Effector memory CD8-positive, alpha-beta T cell (primary cell): ENCODE measurements at regions not wholly inside any gene's neighbourhood (a gene's known extent, or its start where the extent isn't known, plus 50 kb on each side); places are given as distances from the start of the nearest gene placed in this dataset.
A peak's percentile ranks its signal among the peaks of the same experiment; 100 is the strongest.
"Not testable (repeated sequence)": the region's sequence is repeated elsewhere in the genome, so short reads cannot be mapped to it uniquely, and the experiment has no call there.

Source experiments
- ATAC-seq: fragments of 150-1000 bp; cut with Tn5 transposase; replicated peaks from 2 replicates; pipeline ENCODE4 v1.10.0; 2021; ENCODE audit warnings: mild to moderate bottlenecking, moderate library complexity
- DNase-seq, 3 experiments: peaks; one replicate each; pipeline ENCODE4 v3.0.0; 2021
- H3K27ac Mint-ChIP-seq, 2 donors: one replicate each; pipeline ENCODE4 v1.8.0; 2022; ENCODE audit warnings: mild to moderate bottlenecking in 2 of 2, mixed read lengths in 2 of 2, moderate library complexity in 2 of 2
- H3K27me3 Mint-ChIP-seq, 2 donors: one replicate each; pipeline ENCODE4 v1.8.0; 2022; ENCODE audit warnings: mixed read lengths in 2 of 2
- H3K36me3 Mint-ChIP-seq: one replicate; pipeline ENCODE4 v1.8.0; 2022; ENCODE audit warnings: mild to moderate bottlenecking, moderate library complexity, mixed read lengths; ENCODE audit not compliant: insufficient read depth
- H3K4me1 Mint-ChIP-seq, 2 donors: one replicate each; pipeline ENCODE4 v1.8.0; 2022; ENCODE audit warnings: low read depth in 2 of 2, mixed read lengths in 2 of 2
- H3K4me3 Mint-ChIP-seq, 2 donors: one replicate each; pipeline ENCODE4 v1.8.0; 2022; ENCODE audit warnings: mild to moderate bottlenecking in 2 of 2, mixed read lengths in 2 of 2, moderate library complexity in 2 of 2
- H3K9me3 Mint-ChIP-seq, 2 donors: one replicate each; pipeline ENCODE4 v1.8.0; 2022; ENCODE audit warnings: mixed read lengths in 2 of 2

DNA sequence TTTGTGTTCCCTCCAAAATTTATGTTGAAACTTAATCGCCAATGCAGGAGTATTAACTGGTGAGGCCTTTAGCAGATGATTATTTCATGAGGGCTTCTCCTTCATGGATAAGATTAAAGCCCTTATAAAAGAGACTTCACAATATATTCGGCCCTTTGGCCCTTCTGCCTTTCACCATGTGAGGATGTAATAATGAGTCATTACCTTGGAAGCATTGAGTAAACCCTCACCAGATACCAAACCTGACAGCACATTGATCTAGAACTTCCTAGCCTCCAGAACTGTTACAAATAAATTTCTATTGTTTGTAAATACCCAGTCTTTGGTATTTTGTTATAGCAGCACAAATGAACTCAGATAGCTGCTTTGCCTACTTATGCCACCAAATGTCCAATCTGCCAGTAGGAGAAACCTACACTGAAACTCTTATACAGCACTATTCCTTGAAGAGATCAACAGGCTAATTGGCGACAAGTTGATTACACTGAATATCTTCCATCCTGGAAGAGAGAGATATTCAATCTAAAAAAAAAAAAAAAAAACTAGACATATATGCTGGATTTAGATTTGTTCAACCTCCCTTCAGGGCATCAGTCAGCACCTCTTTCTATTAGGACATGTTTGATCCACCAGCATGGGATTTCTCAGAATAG, 125.9 kb upstream of the COL5A2 start:
- Mint-ChIP-seq H3K9me3 (peaks cover 0 to 4% of the 10 kb centered on the region in 2 donors), H3K36me3 (no peaks in the 10 kb centered on the region), H3K4me1 (peaks cover 18 to 22% of the 10 kb centered on the region in 2 donors), H3K27ac (no peak overlapping the region), H3K27me3 (no peaks in the 10 kb centered on the region), H3K4me3 (no peak overlapping the region)
- ATAC-seq (no peak), DNase-seq (no peak)

DNA sequence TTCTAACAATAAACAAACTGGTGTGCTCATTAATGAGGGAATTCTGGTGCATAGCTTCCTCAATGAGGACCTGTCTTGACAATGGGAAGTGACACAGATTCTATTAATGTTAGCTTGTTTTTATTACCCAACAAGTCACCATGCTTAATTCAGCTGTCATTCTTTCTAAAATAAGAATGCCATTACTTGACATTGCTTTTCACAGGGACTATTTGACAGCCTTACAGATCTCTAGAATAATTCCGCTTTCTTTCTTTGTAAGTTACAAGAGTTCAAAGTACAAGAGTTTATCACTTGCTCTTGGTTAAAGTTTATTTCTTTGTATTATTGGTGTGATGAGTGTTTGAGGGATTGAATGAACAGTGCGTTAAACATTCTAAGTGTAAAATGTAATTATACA, 127.0 kb upstream of the COL5A2 start:
- Mint-ChIP-seq H3K4me1 (peaks cover 11 to 18% of the 10 kb centered on the region in 2 donors), H3K27ac (no peak overlapping the region), H3K4me3 (no peak overlapping the region), H3K9me3 (peaks cover 0 to 4% of the 10 kb centered on the region in 2 donors), H3K27me3 (no peaks in the 10 kb centered on the region), H3K36me3 (no peaks in the 10 kb centered on the region)
- no peak for DNase-seq
- no peak for ATAC-seq

DNA sequence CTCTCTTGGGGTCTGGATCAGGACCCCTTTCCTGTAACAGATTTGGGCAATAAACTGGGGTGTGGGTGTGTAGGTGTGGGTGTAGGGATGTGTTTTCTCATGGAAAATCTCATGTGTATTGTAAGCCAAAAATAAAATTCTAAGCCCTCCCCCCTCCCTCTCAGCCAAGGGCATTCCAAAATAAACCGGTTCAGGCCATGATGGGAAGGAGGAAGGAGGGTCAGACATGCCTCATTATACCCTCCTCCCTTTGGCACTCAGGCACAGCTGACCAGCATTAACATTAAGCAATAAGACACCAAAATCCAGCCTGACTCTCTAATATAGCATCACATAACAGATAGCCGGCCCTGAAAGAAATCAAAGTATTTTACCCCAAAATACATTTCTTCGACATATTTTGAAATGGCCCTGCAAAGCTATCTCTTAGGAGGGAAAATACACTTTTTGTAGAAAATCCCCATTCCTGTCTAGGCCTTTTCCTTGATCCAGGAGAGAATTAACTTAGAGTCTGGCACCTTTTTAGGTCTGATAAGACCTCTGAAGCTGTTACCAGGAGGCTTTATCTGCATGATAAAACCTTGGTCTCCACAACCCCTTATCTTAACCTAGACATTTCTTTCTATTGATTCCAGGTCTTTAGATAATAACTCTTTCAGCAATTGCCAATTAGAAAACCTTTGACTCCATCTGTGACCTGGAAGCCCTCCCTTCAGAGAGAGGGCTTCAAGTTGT, 128.7 kb upstream of the COL5A2 start:
- ATAC-seq = no peak
- no peak overlapping the region for H3K27ac Mint-ChIP-seq

DNA sequence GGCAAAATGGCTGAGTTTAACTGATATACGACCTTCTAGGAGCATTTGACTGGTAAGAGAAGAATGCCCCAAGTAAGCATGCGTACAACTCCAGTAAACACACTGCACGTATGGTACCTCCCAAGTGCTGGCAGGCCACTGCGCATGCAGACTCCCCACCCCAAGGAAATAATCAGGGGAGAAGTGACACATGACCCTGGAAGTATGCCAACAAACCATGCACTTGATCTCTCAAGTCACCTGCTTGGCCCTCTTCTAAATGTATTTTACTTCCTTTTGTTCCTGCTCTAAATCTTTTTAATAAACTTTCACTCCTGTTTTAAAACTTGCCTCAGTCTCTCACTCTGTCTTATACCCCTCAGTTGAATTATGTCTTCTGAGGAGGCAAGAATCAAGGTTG, 129.8 kb upstream of the COL5A2 start:
- Mint-ChIP-seq H3K4me3 (no peak overlapping the region), H3K36me3 (no peaks in the 10 kb centered on the region), H3K4me1 (peaks cover 2 to 9% of the 10 kb centered on the region in 2 donors), H3K27me3 (no peaks in the 10 kb centered on the region), H3K27ac (no peak overlapping the region), H3K9me3 (peaks cover 0 to 4% of the 10 kb centered on the region in 2 donors)
- no peak for DNase-seq
- no peak for ATAC-seq

More for the DNA sequence above, 128.7 kb upstream of the COL5A2 start:
- no peak for DNase-seq
- H3K4me3 Mint-ChIP-seq = no peak overlapping the region
- H3K4me1 Mint-ChIP-seq = peaks cover 4 to 19% of the 10 kb centered on the region in 2 donors
- peaks cover 0 to 4% of the 10 kb centered on the region in 2 donors for H3K9me3 Mint-ChIP-seq
- no peaks in the 10 kb centered on the region for H3K27me3 Mint-ChIP-seq
- no peaks in the 10 kb centered on the region for H3K36me3 Mint-ChIP-seq

DNA sequence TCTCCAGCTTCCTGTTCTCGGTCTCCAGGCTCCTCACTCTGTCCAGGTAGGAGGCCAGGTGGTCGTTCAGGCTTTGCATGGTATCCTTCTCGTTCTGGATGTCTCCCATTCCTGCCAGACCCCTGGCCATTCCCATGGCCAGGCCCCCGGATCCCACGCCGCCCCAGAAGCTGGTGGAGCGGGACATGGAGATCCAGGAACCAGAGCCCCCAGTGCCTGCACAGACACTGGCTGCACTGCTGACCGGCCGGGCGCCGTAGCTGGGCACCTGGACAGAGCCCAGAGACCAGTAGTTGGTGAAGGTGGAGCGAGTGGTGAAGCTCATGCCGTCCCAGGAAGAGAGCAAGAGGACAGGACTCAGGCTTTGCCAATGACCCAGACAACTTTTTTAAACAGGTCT, 129.1 kb upstream of the WDR75 start:
- DNase-seq (no peak), ATAC-seq (no peak)
- Mint-ChIP-seq H3K27me3 (no peaks in the 10 kb centered on the region), H3K4me1 (peaks cover 0 to 7% of the 10 kb centered on the region in 2 donors), H3K9me3 (peaks cover 0 to 2% of the 10 kb centered on the region in 2 donors), H3K27ac (no peak overlapping the region), H3K4me3 (no peak overlapping the region), H3K36me3 (no peaks in the 10 kb centered on the region)

DNA sequence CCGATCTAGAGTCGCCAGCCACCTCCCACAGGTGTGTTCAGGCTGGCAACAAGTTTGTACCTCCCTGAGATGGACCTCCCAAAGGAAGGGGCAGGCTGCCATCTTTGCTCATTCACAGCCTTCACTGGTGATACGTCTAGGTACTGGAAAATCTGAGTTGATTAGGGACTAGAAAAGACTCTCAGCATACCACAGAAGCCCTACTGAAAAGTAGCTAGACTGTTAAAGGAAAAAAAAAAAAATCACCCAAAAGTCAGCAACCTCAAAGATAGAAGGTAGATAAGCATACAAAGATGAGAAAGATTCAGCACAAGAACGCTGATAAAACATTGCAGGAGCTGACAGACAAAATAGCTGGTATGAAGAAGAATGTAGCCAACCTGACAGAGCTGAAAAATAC, 128.6 kb upstream of the WDR75 start:
- no peaks in the 10 kb centered on the region for H3K27me3 Mint-ChIP-seq
- peaks cover 0 to 2% of the 10 kb centered on the region in 2 donors for H3K9me3 Mint-ChIP-seq
- no peaks in the 10 kb centered on the region for H3K36me3 Mint-ChIP-seq
- peak overlapping the region in 1 of 2 donors; percentile 32 for H3K4me3 Mint-ChIP-seq
- H3K4me1 Mint-ChIP-seq = peaks cover 0 to 7% of the 10 kb centered on the region in 2 donors
- no peak overlapping the region for H3K27ac Mint-ChIP-seq
- DNase-seq = no peak
- no peak for ATAC-seq

DNA sequence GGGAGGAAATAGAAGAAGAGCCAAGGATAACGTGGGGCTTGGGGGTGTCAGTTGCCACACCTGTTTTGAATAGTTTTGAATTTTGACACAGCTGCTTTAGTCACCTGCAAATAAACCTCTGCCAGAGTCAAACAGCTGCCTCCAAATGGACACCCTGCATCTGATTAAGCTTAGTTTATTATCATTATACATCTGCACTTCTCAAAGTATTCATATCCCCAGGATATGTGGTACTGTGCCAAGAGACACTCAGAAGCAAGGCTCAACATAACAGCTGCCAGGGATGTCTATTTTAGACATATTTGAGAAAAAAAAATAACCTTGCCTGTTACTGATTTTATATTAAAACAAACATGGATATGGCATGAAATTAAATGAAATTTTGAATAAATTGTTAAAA, 122.5 kb upstream of the WDR75 start:
- ATAC-seq = no peak
- no peaks in the 10 kb centered on the region for H3K36me3 Mint-ChIP-seq
- H3K4me3 Mint-ChIP-seq = no peak overlapping the region
- no peak for DNase-seq
- H3K9me3 Mint-ChIP-seq = peaks cover 0 to 2% of the 10 kb centered on the region in 2 donors
- no peaks in the 10 kb centered on the region for H3K27me3 Mint-ChIP-seq
- no peak overlapping the region for H3K27ac Mint-ChIP-seq
- H3K4me1 Mint-ChIP-seq = no peaks in the 10 kb centered on the region

DNA sequence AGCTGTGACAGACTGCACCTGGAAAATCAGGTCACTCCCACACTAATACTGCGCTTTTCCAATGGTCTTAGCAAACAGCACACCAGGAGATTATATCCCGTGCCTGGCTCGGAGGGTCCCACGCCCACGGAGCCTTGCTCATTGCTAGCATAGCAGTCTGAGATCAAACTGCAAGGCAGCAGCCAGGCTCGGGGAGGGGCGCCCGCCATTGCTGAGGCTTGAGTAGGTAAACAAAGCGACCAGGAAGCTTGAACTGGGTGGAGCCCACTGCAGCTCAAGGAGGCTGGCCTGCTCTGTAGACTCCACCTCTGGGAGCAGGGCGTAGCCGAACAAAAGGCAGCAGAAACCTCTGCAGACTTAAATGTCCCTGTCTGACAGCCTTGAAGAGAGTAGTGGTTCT, 121.8 kb upstream of the WDR75 start:
- not testable (repeated sequence) for DNase-seq, H3K4me3 Mint-ChIP-seq, ATAC-seq, H3K4me1 Mint-ChIP-seq, H3K27ac Mint-ChIP-seq, H3K36me3 Mint-ChIP-seq, H3K9me3 Mint-ChIP-seq, H3K27me3 Mint-ChIP-seq

DNA sequence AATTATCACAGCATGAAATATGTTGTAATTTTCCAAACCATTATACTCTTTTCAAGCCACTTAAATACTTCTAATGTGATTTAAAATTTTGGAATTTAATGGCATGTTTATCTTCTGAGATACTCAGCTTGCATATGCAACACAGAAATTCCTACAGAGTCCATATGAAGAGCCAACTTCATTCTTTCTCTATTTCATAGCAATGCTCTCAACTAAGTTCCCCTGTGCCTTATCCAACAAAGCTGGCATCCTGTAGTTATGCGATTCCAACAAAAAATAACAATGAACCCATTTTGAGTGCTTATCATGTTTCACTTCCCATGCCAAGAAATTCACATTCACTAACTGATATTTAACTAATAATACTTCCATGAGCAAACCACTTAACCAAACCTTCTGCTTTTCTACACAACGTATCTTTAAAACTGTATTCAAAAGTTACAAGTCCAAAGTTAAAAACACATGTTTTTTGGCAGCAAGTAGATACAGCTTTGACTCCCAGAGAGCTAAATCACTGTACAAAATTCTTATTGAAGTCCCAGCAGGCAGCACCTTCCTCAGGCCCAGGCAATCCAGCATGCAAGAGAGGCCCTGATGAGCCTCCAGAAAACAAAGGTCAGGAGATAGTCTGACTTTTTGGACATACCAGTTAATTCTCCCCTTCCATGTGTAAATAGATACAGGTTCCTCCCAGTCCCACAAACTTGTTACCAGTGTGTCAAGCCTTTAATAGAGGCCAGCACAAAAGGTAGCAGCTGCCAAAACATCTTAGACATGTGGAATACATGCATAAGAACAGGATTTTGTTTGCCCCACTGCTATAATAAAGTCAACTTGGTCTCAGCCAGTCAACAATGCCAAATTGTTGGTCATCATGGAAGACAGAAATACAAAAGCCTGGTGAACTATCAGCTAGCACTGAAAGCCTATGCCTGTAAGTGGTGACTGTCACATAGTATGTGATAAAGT, 113.1 kb upstream of the WDR75 start:
- H3K27ac Mint-ChIP-seq = no peak overlapping the region
- H3K4me3 Mint-ChIP-seq = no peak overlapping the region
- DNase-seq (no peak), ATAC-seq (no peak)
- H3K4me1 Mint-ChIP-seq = no peaks in the 10 kb centered on the region
- no peaks in the 10 kb centered on the region for H3K36me3 Mint-ChIP-seq
- H3K27me3 Mint-ChIP-seq = no peaks in the 10 kb centered on the region
- no peaks in the 10 kb centered on the region for H3K9me3 Mint-ChIP-seq

DNA sequence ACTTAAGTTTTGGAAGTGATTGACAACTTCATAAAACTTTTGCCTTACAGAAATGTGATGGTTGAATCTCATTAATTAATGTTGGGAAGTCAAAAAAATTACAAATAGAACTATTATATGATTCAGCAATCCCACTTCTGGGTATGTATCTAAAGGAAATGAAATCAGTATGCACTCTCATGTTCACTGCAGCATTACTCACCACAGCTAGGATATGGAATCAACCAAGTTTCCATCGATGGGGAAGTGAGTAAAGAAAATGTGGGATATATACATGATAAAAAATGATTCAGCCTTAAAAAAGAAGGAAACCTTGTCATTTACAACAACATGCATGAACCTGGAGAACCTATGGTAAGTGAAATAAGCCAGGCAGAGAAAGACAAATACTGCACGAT, 112.4 kb upstream of the WDR75 start:
- H3K4me3 Mint-ChIP-seq = no peak overlapping the region
- ATAC-seq (no peak), DNase-seq (no peak)
- H3K27ac Mint-ChIP-seq = no peak overlapping the region
- no peaks in the 10 kb centered on the region for H3K4me1 Mint-ChIP-seq
- H3K27me3 Mint-ChIP-seq = no peaks in the 10 kb centered on the region
- no peaks in the 10 kb centered on the region for H3K9me3 Mint-ChIP-seq
- H3K36me3 Mint-ChIP-seq = no peaks in the 10 kb centered on the region

DNA sequence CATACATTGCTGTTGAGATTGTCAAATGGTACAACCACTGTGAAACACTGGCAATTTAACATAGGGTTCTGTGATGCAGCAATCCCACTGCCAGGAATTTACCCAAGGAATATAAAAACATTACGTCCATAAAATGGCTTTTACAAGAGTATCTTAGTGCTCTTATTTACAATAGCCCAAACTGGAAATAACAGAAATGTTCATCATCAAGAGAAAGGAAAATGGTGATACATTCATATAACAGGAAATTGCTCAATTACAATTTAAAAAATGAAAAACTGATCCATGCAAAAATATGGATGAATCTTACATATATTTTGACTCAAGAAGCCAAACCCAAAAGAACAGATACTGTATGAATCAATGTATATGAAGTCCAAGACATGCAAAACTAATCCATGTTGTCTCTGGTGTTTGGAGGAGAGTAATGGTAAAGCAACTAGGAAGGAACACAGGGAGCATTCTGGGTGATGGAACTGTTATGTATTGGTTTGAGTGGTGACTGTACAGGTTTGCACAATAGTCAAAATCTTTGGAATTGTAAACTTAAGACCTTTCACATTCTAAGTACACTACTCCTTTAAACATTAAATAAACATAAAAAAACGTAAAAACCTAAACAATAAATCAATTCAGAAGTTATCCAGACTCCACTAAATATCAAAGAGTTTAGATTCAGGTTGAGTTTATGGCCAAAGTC, 104.8 kb upstream of the WDR75 start:
- no peaks in the 10 kb centered on the region for H3K36me3 Mint-ChIP-seq
- ATAC-seq = no peak

DNA sequence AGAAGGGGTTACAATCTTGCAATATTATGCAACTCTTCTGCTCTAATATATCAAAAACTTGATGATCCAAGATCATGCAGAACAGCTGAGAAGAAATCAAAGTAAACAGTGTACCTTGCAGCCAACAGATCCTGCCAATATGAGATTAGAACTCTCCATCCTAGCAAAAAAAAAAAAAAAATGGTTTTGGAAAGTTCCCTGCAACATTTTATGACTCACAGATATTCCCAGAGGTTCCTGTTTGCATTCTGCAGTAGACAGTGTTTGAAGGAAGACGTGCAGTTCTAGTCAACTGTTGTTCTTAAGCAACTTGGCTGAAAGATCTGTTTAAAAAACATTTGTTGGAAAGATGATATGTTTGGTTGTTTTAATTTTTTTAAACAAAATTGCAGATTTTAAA, 103.6 kb upstream of the WDR75 start:
- Mint-ChIP-seq H3K4me1 (no peaks in the 10 kb centered on the region), H3K4me3 (no peak overlapping the region), H3K27me3 (no peaks in the 10 kb centered on the region), H3K27ac (no peak overlapping the region), H3K9me3 (peaks cover 0 to 4% of the 10 kb centered on the region in 2 donors), H3K36me3 (no peaks in the 10 kb centered on the region)
- DNase-seq (no peak), ATAC-seq (no peak)

More for the DNA sequence above, 104.8 kb upstream of the WDR75 start:
- H3K4me1 Mint-ChIP-seq = no peaks in the 10 kb centered on the region
- H3K4me3 Mint-ChIP-seq = no peak overlapping the region
- DNase-seq = no peak
- H3K27ac Mint-ChIP-seq = no peak overlapping the region
- H3K9me3 Mint-ChIP-seq = peaks cover 0 to 4% of the 10 kb centered on the region in 2 donors
- no peaks in the 10 kb centered on the region for H3K27me3 Mint-ChIP-seq

DNA sequence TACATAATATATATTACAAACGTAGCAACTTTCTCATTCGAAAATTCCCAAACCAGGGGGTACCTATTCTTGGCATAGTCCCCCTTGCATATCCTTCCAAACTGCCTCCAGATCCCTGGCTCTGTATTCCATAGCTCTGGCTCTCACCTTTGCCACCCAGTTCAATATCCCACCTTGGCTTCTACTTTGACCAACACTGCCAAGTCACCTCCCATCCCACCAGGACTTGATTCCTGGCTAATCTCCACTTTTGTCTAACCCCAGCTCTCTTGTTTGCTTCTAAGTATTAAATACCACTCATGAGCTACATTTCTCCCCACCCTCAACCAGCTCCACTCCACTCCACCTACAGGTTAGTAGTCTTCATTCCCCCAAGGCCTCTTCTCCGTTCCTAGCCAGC, 103.2 kb upstream of the WDR75 start:
- no peaks in the 10 kb centered on the region for H3K36me3 Mint-ChIP-seq

More for the DNA sequence above, 103.2 kb upstream of the WDR75 start:
- DNase-seq (no peak), ATAC-seq (no peak)
- no peaks in the 10 kb centered on the region for H3K27me3 Mint-ChIP-seq
- H3K27ac Mint-ChIP-seq = no peak overlapping the region
- peaks cover 0 to 4% of the 10 kb centered on the region in 2 donors for H3K9me3 Mint-ChIP-seq
- no peaks in the 10 kb centered on the region for H3K4me1 Mint-ChIP-seq
- no peak overlapping the region for H3K4me3 Mint-ChIP-seq
